ENCODE measurements at regions not wholly inside any gene's neighbourhood (a gene's known extent, or its start where the extent isn't known, plus 50 kb on each side); places are given as distances from the start of the nearest gene placed in this dataset.

DNA sequence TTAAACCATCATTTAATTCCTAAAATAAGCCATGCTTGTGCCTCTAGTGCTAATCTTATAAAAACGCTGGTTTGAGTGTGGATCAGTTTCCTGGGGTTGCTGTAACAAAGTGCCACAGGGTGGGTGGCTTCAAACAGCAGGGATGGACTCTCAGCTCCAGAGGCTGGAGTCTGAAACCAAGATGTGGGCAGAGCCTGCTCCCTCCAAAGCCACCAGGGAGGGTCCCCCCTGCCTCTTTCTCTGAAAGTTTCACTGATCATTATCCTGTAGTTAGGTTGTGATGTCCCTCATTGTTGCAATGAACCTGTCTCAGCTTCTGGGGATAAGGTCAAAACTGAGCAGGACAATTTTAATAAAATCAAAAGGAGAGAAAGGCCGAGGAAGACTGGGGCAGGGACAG lies 251.9 kb upstream of the TCERG1L start:
- Mint-ChIP-seq H3K4me3 (no peak overlapping the region), H3K27me3 (ENCODE audit: low read depth in 2 of 2) (peaks cover 3 to 15% of the 10 kb centered on the region in 2 donors), H3K4me1 (no peaks in the 10 kb centered on the region), H3K36me3 (peaks cover 7% of the 10 kb centered on the region), H3K27ac (no peak overlapping the region), H3K9me3 (peaks cover 2 to 3% of the 10 kb centered on the region in 2 donors)
- ATAC-seq = no peak
- 87% methylated on average over 2 of the region's 2 CpGs for WGBS (ENCODE audit: insufficient coverage)
- H3K27me3 ChIP-seq (ENCODE audit: control insufficient read depth, insufficient read depth, low read length) = no peaks in the 10 kb centered on the region
- no peaks in the 10 kb centered on the region for H3K9me3 ChIP-seq (ENCODE audit: control insufficient read depth, insufficient read depth, low read length)
- DNase-seq = no peak
- H3K36me3 ChIP-seq (ENCODE audit: control insufficient read depth, insufficient read depth, low read length) = no peaks in the 10 kb centered on the region
- H3K4me3 ChIP-seq (ENCODE audit: low read length) = no peak overlapping the region
- intact Hi-C loops (cut with micrococcal nuclease) = no loop called here
- no peak overlapping the region for H3K27ac ChIP-seq (ENCODE audit: low read length)
- TF ChIP-seq, protein P1, sequence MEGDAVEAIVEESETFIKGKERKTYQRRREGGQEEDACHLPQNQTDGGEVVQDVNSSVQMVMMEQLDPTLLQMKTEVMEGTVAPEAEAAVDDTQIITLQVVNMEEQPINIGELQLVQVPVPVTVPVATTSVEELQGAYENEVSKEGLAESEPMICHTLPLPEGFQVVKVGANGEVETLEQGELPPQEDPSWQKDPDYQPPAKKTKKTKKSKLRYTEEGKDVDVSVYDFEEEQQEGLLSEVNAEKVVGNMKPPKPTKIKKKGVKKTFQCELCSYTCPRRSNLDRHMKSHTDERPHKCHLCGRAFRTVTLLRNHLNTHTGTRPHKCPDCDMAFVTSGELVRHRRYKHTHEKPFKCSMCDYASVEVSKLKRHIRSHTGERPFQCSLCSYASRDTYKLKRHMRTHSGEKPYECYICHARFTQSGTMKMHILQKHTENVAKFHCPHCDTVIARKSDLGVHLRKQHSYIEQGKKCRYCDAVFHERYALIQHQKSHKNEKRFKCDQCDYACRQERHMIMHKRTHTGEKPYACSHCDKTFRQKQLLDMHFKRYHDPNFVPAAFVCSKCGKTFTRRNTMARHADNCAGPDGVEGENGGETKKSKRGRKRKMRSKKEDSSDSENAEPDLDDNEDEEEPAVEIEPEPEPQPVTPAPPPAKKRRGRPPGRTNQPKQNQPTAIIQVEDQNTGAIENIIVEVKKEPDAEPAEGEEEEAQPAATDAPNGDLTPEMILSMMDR (IDR thresholded peaks at IDR 0.05) = no peak
- no peaks in the 10 kb centered on the region for H3K4me1 ChIP-seq (ENCODE audit: control insufficient read depth, insufficient read depth, low read length)

DNA sequence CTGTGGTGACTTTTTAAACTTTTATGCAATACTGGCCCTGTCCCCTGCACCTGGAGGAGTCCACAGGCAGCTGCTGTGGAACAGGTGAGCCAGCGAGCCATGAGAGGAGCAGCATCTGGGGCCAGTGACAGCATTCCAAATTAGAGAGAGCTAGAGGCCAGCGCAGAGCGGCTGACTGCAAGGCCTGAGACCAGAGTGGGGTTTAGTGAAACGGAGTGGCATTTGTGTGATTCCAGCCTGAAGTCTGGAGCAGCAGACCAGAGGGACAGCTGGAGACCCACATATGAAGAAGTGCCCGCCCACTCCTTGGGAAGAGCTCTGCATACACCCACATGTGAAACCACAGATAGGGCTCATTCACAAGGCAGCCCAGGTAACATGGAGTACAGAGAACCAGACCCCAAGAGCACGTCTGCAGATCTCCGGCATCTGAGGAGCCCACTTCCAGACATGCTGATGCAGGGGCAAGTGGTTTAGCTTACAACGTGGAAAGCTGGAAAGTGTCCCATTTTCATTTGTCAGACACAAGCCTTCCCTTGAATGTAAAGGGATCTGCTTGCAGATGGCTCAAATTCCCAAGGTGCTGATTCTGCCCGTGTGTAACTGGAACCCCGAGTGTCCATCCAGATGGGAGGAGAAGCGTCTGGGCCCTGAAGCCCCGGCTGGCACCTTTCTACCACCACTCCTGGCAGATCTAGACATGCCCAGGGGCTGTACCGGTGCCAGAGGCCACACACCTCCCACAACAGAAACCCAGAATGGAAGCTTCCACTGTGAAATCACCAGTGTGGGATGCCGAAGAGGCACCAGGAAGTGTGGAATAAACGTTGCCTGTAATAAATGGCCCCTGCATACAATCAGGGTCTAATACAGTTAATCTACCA lies 256.0 kb upstream of the TCERG1L start:
- Histone ChIP-seq H3K4me1 (ENCODE audit: control insufficient read depth, insufficient read depth, low read length) (no peaks in the 10 kb centered on the region), H3K27ac (ENCODE audit: low read length) (no peak overlapping the region), H3K27me3 (ENCODE audit: control insufficient read depth, insufficient read depth, low read length) (no peaks in the 10 kb centered on the region), H3K36me3 (ENCODE audit: control insufficient read depth, insufficient read depth, low read length) (no peaks in the 10 kb centered on the region), H3K4me3 (ENCODE audit: low read length) (no peak overlapping the region), H3K9me3 (ENCODE audit: control insufficient read depth, insufficient read depth, low read length) (no peaks in the 10 kb centered on the region)
- peaks cover 2 to 3% of the 10 kb centered on the region in 2 donors for H3K9me3 Mint-ChIP-seq
- WGBS (ENCODE audit: insufficient coverage) = 75% methylated on average over 15 of the region's 15 CpGs
- ATAC-seq (peak in 1 of 3 donors; percentile 18), DNase-seq (no peak)
- intact Hi-C loops (cut with micrococcal nuclease) = no loop called here
- H3K4me3 Mint-ChIP-seq = no peak overlapping the region
- H3K27me3 Mint-ChIP-seq (ENCODE audit: low read depth in 2 of 2) = peaks cover 3 to 10% of the 10 kb centered on the region in 2 donors
- peaks cover 7% of the 10 kb centered on the region for H3K36me3 Mint-ChIP-seq
- H3K27ac Mint-ChIP-seq = no peak overlapping the region
- H3K4me1 Mint-ChIP-seq = no peaks in the 10 kb centered on the region
- TF ChIP-seq, protein P1 (IDR thresholded peaks at IDR 0.05) = no peak

DNA sequence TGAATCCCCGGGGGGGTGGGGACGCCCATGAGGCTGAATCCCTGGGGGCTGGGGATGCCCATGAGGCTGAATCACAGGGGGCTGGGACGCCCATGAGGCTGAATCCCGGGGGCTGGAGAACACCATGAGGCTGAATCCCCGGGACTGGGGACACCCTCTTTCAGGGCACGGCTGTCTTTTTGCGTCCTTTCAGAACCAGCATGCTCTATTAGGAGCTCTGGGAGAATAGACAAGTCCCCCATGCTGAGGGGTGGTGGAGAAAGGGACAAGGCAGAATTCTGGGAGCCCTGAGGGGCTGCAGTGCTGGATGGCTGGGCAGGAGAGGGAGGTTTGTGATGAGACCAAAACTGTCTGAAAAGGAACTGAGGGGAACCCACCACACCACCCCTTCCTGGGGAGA lies 257.3 kb upstream of the TCERG1L start:
- Mint-ChIP-seq H3K4me1 (no peaks in the 10 kb centered on the region), H3K9me3 (peaks cover 2 to 3% of the 10 kb centered on the region in 2 donors), H3K27ac (no peak overlapping the region), H3K36me3 (peaks cover 7% of the 10 kb centered on the region), H3K27me3 (ENCODE audit: low read depth in 2 of 2) (peaks cover 3 to 7% of the 10 kb centered on the region in 2 donors), H3K4me3 (no peak overlapping the region)
- H3K36me3 ChIP-seq (ENCODE audit: control insufficient read depth, insufficient read depth, low read length) = no peaks in the 10 kb centered on the region
- ATAC-seq = no peak
- no peak for DNase-seq
- no peaks in the 10 kb centered on the region for H3K27me3 ChIP-seq (ENCODE audit: control insufficient read depth, insufficient read depth, low read length)
- H3K4me1 ChIP-seq (ENCODE audit: control insufficient read depth, insufficient read depth, low read length) = no peaks in the 10 kb centered on the region
- TF ChIP-seq, protein P1 (IDR thresholded peaks at IDR 0.05) = no peak
- no peak overlapping the region for H3K4me3 ChIP-seq (ENCODE audit: low read length)
- intact Hi-C loops (cut with micrococcal nuclease) = no loop called here
- no peaks in the 10 kb centered on the region for H3K9me3 ChIP-seq (ENCODE audit: control insufficient read depth, insufficient read depth, low read length)
- H3K27ac ChIP-seq (ENCODE audit: low read length) = no peak overlapping the region
- WGBS (ENCODE audit: insufficient coverage) = 56% methylated on average over 7 of the region's 7 CpGs

All from natural killer cell (primary cell).